ENCODE measurements at regions not wholly inside any gene's neighbourhood (a gene's known extent, or its start where the extent isn't known, plus 50 kb on each side); places are given as distances from the start of the nearest gene placed in this dataset.

DNA sequence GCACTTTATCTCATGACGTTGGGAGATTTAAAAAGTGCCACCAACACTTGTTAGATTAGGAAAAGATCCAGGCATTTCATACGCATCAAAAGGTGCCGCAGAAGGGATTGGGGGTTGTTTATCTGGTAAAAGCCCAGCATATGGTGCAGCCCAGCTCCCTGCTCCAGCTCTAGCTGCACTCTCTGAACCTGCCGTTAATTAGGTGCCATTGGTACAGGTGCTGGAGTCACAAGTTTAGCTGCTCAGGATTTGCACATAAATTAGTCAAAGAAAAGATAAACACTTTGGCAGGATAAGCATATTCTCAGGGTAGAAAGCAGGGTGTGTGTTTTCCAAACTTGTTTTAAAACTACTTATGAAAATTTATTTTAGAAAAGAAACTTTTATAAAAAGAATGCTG lies 932.6 kb upstream of the TMEM132C start:
- in situ Hi-C loops (cut with MboI; ENCODE audit: low sequenced_read_pairs in 4 of 4) (no loop called here), intact Hi-C loops (cut with DNase I; ENCODE audit: low total_unique reads) (no loop called here)
- no peak for TF ChIP-seq POLR2A (IDR thresholded peaks at IDR 0.05)
- TF ChIP-seq, protein P1, sequence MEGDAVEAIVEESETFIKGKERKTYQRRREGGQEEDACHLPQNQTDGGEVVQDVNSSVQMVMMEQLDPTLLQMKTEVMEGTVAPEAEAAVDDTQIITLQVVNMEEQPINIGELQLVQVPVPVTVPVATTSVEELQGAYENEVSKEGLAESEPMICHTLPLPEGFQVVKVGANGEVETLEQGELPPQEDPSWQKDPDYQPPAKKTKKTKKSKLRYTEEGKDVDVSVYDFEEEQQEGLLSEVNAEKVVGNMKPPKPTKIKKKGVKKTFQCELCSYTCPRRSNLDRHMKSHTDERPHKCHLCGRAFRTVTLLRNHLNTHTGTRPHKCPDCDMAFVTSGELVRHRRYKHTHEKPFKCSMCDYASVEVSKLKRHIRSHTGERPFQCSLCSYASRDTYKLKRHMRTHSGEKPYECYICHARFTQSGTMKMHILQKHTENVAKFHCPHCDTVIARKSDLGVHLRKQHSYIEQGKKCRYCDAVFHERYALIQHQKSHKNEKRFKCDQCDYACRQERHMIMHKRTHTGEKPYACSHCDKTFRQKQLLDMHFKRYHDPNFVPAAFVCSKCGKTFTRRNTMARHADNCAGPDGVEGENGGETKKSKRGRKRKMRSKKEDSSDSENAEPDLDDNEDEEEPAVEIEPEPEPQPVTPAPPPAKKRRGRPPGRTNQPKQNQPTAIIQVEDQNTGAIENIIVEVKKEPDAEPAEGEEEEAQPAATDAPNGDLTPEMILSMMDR (IDR thresholded peaks at IDR 0.05 in 4 of 5, conservative IDR thresholded peaks at IDR 0.05 in 1 of 5) = no peak
- Histone ChIP-seq H3K36me3 (no peaks in the 10 kb centered on the region), H3K27ac (no peak overlapping the region), H3K4me1 (no peaks in the 10 kb centered on the region), H3K27me3 (no peaks in the 10 kb centered on the region), H3K9me3 (no peaks in the 10 kb centered on the region), H3K4me3 (no peak overlapping the region)
- no peak for DNase-seq
- no peak for ATAC-seq

DNA sequence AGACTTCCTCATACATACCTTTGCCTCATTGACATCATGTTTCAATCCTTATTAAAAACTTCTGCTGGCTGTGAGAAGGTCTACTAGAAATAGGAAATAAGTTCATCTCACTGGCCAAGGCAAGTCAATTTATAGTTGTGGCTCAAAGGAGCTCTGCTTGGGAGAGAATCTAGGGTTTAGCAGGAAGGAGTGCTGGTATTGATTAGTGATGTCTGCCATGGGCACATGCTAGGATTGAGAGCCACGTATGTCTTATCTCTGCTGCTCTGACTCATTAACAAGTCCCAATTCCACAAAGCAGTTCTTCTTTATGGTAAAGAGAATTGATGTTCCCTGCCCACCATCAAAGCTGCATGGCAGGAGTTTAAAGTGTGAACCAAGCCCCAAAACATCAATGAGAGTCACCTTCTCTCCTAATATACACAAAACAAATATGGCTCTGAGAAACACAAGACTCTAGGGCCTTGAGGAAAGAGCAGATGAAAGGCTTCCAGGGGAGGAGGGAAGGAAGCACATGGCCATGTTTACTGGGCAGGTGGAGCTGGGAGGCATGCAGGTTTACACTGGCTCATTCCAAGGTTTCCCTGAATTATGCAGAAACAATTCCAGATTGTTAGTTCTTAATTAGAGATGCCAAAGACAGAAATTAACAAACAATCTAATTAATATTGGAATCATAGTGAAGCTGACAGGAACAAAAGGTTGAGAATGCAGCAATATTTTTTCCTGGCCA lies 931.9 kb upstream of the TMEM132C start:
- no peaks in the 10 kb centered on the region for H3K4me1 ChIP-seq
- no peaks in the 10 kb centered on the region for H3K36me3 ChIP-seq
- intact Hi-C loops (cut with DNase I; ENCODE audit: low total_unique reads) (no loop called here), in situ Hi-C loops (cut with MboI; ENCODE audit: low sequenced_read_pairs in 4 of 4) (no loop called here)
- no peaks in the 10 kb centered on the region for H3K27me3 ChIP-seq
- H3K4me3 ChIP-seq = no peak overlapping the region
- ATAC-seq = no peak
- DNase-seq = no peak
- H3K27ac ChIP-seq = no peak overlapping the region
- TF ChIP-seq, protein P1 (IDR thresholded peaks at IDR 0.05 in 4 of 5, conservative IDR thresholded peaks at IDR 0.05 in 1 of 5) = no peak
- no peak for TF ChIP-seq POLR2A (IDR thresholded peaks at IDR 0.05)
- H3K9me3 ChIP-seq = no peaks in the 10 kb centered on the region

DNA sequence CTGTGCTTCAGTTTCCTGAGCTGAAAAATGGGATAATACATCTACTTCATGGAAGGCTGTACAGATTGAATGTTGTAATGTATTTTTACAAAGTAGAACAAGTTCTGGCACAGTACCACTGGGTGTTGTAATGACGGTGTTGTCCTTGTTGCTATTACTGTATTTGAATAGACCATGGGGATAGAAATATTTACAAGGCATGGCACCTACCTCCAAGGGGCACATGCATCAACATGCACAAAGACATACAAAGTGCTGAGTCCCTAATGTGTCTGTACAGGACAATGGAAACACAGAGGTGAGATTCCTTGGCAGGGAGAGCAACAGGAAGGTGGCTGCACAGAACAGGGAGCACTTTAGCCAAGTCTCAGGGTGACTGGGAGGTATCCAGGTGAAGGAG lies 930.6 kb upstream of the TMEM132C start:
- H3K36me3 ChIP-seq = no peaks in the 10 kb centered on the region
- H3K27ac ChIP-seq = no peak overlapping the region
- ATAC-seq (no peak), DNase-seq (no peak)
- TF ChIP-seq POLR2A (IDR thresholded peaks at IDR 0.05) = no peak
- TF ChIP-seq, protein P1 (IDR thresholded peaks at IDR 0.05 in 4 of 5, conservative IDR thresholded peaks at IDR 0.05 in 1 of 5) = no peak
- in situ Hi-C loops (cut with MboI; ENCODE audit: low sequenced_read_pairs in 4 of 4) (no loop called here), intact Hi-C loops (cut with DNase I; ENCODE audit: low total_unique reads) (no loop called here)
- H3K27me3 ChIP-seq = no peaks in the 10 kb centered on the region
- no peaks in the 10 kb centered on the region for H3K9me3 ChIP-seq
- H3K4me1 ChIP-seq = no peaks in the 10 kb centered on the region
- H3K4me3 ChIP-seq = no peak overlapping the region

GRCh38 chr12:127339065-127339464 lies 927.9 kb upstream of the TMEM132C start:
- no peak for DNase-seq
- H3K27ac ChIP-seq = no peak overlapping the region
- no peaks in the 10 kb centered on the region for H3K9me3 ChIP-seq
- H3K36me3 ChIP-seq = no peaks in the 10 kb centered on the region
- H3K27me3 ChIP-seq = no peaks in the 10 kb centered on the region
- no peak for ATAC-seq
- TF ChIP-seq, protein P1 (IDR thresholded peaks at IDR 0.05 in 4 of 5, conservative IDR thresholded peaks at IDR 0.05 in 1 of 5) = no peak
- no peak for TF ChIP-seq POLR2A (IDR thresholded peaks at IDR 0.05)
- intact Hi-C loops (cut with DNase I; ENCODE audit: low total_unique reads) = no loop called here
- no peaks in the 10 kb centered on the region for H3K4me1 ChIP-seq
- H3K4me3 ChIP-seq = no peak overlapping the region
- in situ Hi-C loops (cut with MboI; ENCODE audit: low sequenced_read_pairs in 4 of 4) = no loop called here

GRCh38 chr12:127340381-127340780 lies 926.6 kb upstream of the TMEM132C start:
- no peak overlapping the region for H3K4me3 ChIP-seq

More at GRCh38 chr12:127340381-127340780, 926.6 kb upstream of the TMEM132C start:
- no peaks in the 10 kb centered on the region for H3K9me3 ChIP-seq
- H3K36me3 ChIP-seq = no peaks in the 10 kb centered on the region
- DNase-seq (no peak), ATAC-seq (no peak)
- no peaks in the 10 kb centered on the region for H3K4me1 ChIP-seq
- H3K27ac ChIP-seq = no peak overlapping the region
- TF ChIP-seq, protein P1 (IDR thresholded peaks at IDR 0.05 in 4 of 5, conservative IDR thresholded peaks at IDR 0.05 in 1 of 5) = no peak
- no peak for TF ChIP-seq POLR2A (IDR thresholded peaks at IDR 0.05)
- in situ Hi-C loops (cut with MboI; ENCODE audit: low sequenced_read_pairs in 4 of 4) = no loop called here
- H3K27me3 ChIP-seq = no peaks in the 10 kb centered on the region
- intact Hi-C loops (cut with DNase I; ENCODE audit: low total_unique reads) = no loop called here

Data from gastrocnemius medialis (tissue), 4 donors.